Posterior vena cava (tissue), 2 donors: ENCODE measurements at regions not wholly inside any gene's neighbourhood (a gene's known extent, or its start where the extent isn't known, plus 50 kb on each side); places are given as distances from the start of the nearest gene placed in this dataset.

Experiments used
- DNase-seq: peaks from one replicate; pipeline ENCODE4 v3.0.0-alpha.2; 2020; ENCODE audit warnings: low spot score
- intact Hi-C, 2 donors: fragments of 100-400 bp; cut with DNase I; formaldehyde crosslinking; loops; one replicate each; pipeline versions ENCODE4 v1.14.1 to v1.14.2; 2022 to 2023
- donor health status: DM: yes; HTN: yes; CAD: no.
- donor health status: DM: yes; HTN: yes; CAD: no.

GRCh38 chrX:23202326-23202725 is 132.3 kb upstream of the PTCHD1 start:
- intact Hi-C loops, result no loop called here

GRCh38 chrX:23223169-23223568 is 111.5 kb upstream of the PTCHD1 start:
- intact Hi-C loops, result no loop called here
- no peak for DNase-seq

More at GRCh38 chrX:23202326-23202725, 132.3 kb upstream of the PTCHD1 start:
- no peak for DNase-seq

DNA sequence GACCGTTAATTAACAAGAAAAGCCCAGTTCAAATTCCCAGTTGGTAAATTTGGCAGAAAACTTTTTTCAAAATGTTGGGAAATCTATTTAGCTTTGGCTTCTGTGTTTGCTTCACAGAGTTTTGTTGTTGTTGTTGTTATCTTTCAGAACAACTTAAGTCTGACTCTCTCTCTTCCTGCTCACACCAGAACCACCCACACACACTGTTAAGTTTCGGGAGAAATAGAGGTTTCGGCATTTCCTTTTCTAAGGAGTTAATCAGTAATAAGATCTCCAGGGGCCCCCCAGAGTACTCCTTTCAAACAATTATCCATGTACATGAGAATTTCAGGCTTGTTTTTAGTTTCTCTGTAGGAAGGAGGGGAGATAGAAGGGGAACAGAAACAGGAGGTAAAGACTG is 106.2 kb upstream of the PTCHD1 start:
- DNase-seq, result no peak
- intact Hi-C loops, result no loop called here

DNA sequence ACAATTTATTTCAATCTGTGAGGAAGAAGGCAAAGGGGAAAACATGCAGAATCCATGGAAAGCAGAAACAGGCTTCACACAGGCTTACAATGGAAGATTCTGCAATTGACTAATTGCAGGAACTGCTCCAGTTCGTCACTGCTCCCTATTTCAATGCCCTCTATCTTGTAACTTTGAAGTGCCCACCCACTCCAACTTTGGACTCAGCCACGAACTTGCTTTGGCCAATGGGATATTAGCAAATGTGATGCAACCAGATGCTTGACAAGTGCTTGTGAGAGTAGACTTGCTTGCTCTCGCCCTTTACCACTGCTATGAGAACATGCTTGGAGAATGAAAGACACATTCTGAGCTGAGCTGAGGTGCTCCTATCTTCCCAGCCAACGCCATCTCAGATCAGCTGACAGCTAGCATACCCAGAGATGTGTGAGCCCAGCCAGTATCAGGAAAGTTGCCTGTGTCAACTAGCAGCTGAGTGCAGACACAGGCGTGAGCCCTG is 105.7 kb upstream of the PTCHD1 start:
- intact Hi-C loops, result no loop called here
- DNase-seq, result no peak

GRCh38 chrX:23235051-23235450 is 99.6 kb upstream of the PTCHD1 start:
- intact Hi-C loops, result no loop called here
- DNase-seq, result no peak

- no peak for DNase-seq
- intact Hi-C loops, result no loop called here
These were observed 88.6 kb upstream of the PTCHD1 start for GRCh38 chrX:23246001-23246400.

- intact Hi-C loops, result no loop called here
- no peak for DNase-seq
These were observed 86.5 kb upstream of the PTCHD1 start for GRCh38 chrX:23248187-23248586.

DNA sequence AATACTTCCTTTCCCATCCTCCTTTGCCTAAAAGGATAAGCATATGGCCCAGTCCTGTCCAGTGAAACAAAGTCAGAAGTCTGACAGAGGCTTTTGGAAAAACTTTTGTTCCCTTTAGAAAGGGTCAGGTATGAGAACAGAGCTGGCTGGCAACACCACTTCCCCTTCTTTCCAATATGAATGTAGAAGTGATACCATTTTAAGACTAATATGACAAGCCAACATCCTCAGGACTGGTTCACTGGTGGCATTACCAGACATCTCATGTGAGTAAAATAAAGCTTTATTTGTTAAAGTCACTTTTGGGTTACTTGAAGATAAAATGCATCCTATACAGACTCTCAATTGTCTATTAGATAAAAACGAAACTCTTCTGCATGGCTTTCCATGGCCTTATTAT is 83.6 kb upstream of the PTCHD1 start:
- no peak for DNase-seq
- intact Hi-C loops, result no loop called here

- intact Hi-C loops, result no loop called here
- DNase-seq, result no peak
These were observed 70.8 kb upstream of the PTCHD1 start for GRCh38 chrX:23263892-23264291.

GRCh38 chrX:23269923-23270322 is 64.7 kb upstream of the PTCHD1 start:
- intact Hi-C loops, result no loop called here

DNA sequence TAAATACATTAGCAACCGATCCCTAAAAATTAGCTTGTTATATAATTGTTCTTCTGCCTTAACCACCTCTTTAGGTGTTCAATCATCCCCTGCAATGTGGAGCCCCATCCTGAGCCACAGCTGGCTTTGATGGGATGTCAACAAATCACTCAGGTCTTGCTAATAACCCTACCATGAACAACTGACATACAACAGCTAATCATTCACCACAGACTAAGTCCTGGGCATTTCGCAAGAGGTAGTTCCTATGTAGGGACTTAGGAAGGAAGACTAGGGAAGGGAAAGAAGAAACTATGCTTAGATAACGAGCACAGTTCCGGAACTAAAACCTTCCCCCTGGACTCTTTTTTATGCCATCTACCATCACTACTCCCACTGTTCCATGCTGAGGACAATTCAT is 63.6 kb upstream of the PTCHD1 start:
- intact Hi-C loops, result no loop called here
- no peak for DNase-seq

More at GRCh38 chrX:23269923-23270322, 64.7 kb upstream of the PTCHD1 start:
- DNase-seq, result no peak

- DNase-seq, result no peak
- intact Hi-C loops, result loop anchor here in 1 of 2 donors (5.0 kb wide), 1 partner anchor 1721 kb away; no protein-coding TSS in a partner anchor
These were observed 58.2 kb upstream of the PTCHD1 start for GRCh38 chrX:23276475-23276874.
